ENCODE measurements at regions not wholly inside any gene's neighbourhood (a gene's known extent, or its start where the extent isn't known, plus 50 kb on each side); places are given as distances from the start of the nearest gene placed in this dataset.

- no peak for TF ChIP-seq EP300 (IDR thresholded peaks at IDR 0.05)
- no peak for TF ChIP-seq CTCF (IDR thresholded peaks at IDR 0.05)
- no peak for TF ChIP-seq POLR2AphosphoS5 (IDR thresholded peaks at IDR 0.05)
Measured at GRCh38 chr1:215002471-215002870, 80.1 kb upstream of the KCNK2 start.

Data from sigmoid colon (tissue), 4 donors.